Endothelial cell of hepatic sinusoid (primary cell): ENCODE measurements at regions not wholly inside any gene's neighbourhood (a gene's known extent, or its start where the extent isn't known, plus 50 kb on each side); places are given as distances from the start of the nearest gene placed in this dataset.

Experiments
- in situ Hi-C: cut with HindIII; loops from 2 replicates; pipeline ENCODE4 v1.10.0; 2017; ENCODE audit warnings: low sequenced_read_pairs

DNA sequence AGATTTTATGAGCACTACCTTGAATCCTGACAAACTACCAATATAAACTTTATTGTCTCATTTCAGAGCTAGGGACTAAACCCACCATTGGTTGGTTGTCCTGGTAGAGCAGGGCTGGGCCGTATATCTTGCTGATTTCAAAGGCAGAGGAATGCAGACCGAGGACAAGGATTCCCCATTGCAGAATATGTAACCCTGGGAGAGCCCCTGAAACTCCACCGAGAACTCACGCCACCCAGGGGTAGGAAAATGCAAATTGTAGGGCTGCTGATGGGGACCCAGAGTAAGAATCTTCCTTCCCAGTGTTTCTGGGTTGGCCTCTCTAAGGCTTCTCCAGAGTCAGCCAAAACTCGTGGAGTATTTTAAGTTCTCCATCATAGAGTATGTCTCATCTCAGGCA lies 235.3 kb downstream of the ABHD5 start:
- in situ Hi-C loops: loop anchor here (5.0 kb wide), 1 partner anchor 71 kb away; no protein-coding TSS in a partner anchor

GRCh38 chr3:43932921-43933320 lies 242.2 kb downstream of the ABHD5 start:
- in situ Hi-C loops: no loop called here

DNA sequence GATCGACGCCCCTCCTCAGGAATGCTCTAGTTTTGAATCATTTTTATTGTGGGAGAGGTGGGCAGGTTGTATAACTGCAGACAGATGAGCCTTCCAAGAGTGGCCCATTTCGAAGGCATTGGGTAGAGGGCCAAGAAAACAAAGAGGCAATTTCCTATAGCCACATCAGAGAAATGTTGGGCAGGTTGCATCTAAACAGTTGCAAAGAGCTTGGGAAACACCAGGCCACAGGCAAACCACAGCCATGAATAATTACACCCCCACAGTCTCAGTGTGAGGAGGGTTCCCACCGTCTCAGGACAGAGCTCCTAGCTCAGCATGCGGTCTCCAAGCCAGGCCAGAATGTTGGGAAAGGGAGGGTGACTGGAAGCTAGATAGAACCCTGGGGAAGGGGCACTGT lies 257.3 kb downstream of the ABHD5 start:
- in situ Hi-C loops: no loop called here

- in situ Hi-C loops: no loop called here
These were observed 258.9 kb downstream of the ABHD5 start for GRCh38 chr3:43949594-43949993.

- in situ Hi-C loops: no loop called here
These were observed 260.0 kb downstream of the ABHD5 start for GRCh38 chr3:43950775-43951174.

- in situ Hi-C loops: no loop called here
These were observed 261.1 kb downstream of the ABHD5 start for GRCh38 chr3:43951813-43952212.

- in situ Hi-C loops: no loop called here
These were observed 262.6 kb downstream of the ABHD5 start for GRCh38 chr3:43953380-43953779.

DNA sequence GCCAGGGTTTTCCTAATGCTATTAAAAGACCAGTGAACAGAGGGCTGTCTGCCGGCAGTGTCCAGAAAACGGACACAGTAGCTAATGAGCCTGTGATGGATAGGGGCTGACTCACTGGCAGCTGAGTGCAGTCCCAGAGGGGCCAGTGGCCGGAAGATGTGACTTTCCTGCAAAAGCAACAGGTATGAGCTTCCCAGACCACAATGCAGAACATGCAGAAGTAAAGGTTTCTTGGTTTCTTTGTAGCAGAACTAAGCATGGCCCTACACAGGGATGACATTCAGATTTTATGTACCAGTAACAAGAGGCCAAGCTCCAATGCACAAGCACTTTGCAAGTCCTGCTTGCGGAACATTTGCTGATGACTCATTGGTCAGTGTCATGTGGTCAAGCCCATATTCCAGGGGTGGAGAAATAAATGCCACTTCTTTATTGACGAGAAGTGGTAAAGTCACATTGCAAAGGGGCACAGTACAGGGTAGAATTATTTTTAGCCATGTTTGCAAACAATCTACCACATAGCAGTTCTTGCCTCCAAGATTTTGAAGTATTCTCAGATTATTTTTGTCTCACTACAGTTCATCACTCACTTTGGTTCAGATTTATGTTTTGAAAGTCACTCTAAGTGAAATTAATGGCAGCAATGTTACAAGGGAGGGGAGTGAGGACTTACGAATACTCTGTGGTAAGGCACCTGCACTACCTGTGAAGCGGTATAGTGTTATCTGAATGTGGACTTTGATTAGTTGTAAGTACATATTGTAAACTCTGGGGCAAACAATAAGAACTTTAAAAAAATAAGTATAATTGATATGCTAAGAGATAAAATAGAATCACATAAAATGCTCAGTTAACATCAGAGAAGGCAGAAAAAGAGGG lies 263.3 kb downstream of the ABHD5 start:
- in situ Hi-C loops: no loop called here

GRCh38 chr3:43956945-43957344 lies 266.2 kb downstream of the ABHD5 start:
- in situ Hi-C loops: no loop called here

GRCh38 chr3:43957553-43957952 lies 266.8 kb downstream of the ABHD5 start:
- in situ Hi-C loops: no loop called here

- in situ Hi-C loops: no loop called here
These were observed 267.4 kb downstream of the ABHD5 start for GRCh38 chr3:43958005-43958770.

DNA sequence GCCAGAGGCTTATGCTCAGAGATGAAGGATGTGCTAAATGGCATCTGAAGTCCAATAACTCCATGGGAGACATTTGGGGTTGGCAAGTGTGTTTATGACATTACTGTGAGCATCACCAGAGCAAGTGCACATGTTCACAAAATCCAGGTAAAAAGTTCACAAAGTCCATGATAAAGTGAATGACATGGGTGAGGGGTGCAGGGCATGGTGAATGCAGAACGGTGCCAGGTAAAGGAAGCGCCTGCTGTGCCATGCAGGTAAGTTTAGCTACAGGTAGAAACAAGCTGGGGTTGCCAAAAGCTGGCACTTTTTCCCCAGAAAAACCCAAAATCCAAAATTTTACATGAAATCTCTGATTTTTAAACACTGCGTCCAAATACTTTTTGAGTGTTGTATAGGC lies 268.2 kb downstream of the ABHD5 start:
- in situ Hi-C loops: no loop called here

DNA sequence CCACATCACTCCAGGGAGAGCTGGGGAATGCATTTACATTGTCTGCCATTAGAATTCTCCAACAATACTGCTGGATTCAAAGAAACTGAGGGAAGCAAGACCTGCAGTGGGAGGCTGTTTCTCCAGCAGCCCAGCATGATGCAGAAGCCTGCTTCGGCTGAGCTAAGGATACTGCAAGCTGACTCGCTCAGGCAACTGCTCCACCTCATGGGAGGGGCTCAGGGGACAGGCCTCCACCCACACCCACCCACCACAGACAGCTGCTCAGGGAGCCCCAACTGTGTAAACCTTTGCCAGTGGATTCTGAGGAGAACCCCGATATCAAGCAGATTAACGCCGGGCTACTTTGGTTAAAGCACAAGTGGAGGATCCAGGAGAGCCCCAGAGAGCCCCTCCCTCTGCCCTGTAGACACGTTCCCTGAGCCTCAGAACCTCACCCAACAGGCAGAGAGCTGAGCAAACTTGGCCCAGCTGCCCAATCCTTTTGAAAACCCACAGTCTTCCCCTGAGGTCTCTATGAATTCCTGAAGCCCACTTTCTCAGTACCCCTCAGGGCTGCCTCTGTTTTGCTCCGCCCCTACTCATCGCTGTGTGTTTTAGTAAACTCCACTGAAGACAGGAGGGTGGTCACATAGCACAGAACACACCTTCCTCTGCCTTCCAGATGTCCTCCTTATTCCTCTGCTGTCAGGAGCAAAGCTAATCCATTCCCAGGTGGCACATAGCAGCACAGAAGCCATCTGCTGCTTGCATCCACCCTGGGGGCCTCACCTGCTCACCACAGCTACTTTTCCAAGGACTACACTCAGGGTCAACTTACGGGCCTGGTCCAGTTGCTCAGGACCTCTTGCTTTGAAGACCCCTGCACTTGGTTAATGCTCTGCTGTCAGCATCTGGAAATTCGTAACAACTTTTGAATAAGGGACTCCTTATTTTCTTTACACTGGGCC lies 269.0 kb downstream of the ABHD5 start:
- in situ Hi-C loops: loop anchor here (5.0 kb wide), 1 partner anchor 53 kb away; no protein-coding TSS in a partner anchor

DNA sequence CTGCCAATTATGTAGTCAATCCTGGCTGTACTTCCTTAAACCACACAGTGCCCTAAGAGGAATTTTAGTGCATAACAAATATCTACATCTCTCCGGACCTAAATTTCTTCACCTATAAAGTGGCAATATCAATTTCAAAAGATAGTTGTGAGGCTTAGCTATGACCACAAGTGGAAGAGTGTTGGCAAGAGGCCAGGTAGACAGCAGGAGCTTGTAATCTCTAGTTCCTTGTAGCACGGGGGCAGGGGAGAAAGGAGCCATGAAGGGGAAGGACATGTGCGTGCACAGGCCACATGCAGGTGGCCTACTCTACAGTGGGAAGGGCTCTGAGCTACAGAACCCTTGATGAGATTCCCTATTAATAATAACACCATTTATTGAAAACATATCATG lies 269.7 kb downstream of the ABHD5 start:
- in situ Hi-C loops: loop anchor here (5.0 kb wide), 1 partner anchor 52 kb away; no protein-coding TSS in a partner anchor

DNA sequence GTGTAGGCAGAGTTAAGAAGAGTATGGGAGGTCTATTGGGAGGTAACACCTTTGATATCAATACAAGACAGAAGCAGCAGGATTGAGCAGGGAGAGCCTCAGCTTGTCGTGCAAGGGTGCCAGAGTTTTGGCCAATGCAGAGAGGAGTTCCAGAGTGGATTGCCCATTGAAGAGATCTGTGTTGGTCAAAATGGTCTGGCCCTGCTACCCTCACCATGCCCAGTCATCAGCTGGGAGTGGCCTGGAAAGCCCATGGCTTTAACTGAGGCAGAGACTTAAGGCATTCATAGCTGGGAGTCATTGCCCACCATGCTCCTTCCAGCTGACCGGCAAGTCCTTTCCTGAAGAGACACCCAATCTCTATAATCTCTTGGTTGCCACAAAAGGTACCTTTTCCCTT lies 271.3 kb downstream of the ABHD5 start:
- in situ Hi-C loops: loop anchor here (5.0 kb wide), 1 partner anchor 50 kb away; no protein-coding TSS in a partner anchor

GRCh38 chr3:43963208-43963607 lies 272.5 kb downstream of the ABHD5 start:
- in situ Hi-C loops: loop anchor here (5.0 kb wide), 1 partner anchor 49 kb away; no protein-coding TSS in a partner anchor

GRCh38 chr3:43964640-43965039 lies 273.9 kb downstream of the ABHD5 start:
- in situ Hi-C loops: loop anchor here (5.0 kb wide), 1 partner anchor 48 kb away; no protein-coding TSS in a partner anchor

DNA sequence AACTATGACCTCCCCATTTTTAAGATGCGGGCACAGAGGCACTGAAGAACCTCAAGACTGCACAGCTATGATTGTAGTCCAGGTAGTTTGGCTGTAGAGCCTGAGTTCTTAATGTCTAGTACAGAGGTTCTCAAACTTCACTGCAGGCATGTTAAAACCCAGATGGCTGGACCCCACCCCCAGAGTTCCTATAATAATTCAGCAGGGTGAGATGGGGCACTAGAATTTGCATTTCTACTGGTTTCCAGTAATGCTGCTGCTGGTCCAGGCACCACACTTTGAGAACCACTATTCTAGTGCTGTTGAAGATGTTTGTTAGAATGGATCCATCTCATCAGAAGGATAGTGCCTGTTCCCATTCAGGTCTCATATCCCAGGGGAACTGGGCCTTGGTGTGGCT lies 274.9 kb downstream of the ABHD5 start:
- in situ Hi-C loops: no loop called here

DNA sequence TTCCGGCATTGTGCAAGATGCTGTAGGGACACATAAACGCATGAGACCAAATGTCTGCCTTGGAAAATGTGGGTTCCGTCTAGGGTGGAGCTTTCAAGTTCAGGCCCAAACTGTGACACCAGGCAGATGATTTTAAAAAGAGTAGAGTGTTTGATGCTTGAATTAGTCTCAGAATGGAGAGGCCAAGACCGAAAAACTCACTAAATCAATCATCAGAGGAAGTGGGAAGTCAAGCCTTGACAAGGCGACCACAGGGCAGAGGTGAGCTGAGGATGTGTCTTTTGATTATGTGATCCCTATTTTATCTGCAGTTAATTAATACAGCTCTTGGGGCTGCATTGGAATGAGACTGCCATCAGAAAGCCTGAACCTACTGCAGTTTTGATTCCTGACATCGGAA lies 275.4 kb downstream of the ABHD5 start:
- in situ Hi-C loops: no loop called here

DNA sequence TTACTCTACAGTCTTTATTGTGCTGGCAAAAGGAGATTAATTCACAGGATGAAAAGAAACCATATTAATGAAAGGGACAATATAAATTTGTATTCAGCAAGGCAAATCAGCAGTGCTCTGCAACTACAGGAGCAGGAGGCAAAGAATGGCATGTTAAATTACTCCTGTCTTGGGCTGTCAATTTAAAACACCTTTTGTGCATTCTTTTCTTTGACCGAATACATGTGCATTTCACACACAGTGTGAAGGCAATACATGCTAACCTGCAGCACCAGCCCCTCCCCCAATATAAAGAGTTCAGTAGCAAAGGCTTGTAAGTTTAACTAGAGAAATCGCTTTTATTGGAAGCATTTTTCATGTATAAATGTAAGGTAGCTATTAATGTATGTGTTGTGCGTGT lies 275.2 kb upstream of the TOPAZ1 start:
- in situ Hi-C loops: no loop called here

DNA sequence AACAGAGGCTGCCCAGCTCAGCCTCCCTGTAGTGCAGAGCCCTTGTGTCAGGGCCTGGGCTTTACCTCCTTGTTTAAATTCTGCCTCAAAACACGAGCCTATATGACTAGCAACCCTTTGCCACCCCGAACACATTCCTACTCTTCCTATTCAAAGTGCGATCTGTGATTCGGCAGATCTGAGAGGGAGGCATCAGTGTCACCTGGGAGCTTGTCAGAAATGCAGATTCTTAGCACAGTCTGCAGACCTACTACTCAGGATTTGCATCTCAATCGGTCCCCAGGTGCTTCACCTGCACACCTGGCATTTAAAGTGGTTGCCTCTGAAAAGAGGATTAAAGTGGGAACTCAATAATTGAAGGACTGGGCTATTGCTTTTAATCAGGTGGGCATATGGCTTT lies 273.2 kb upstream of the TOPAZ1 start:
- in situ Hi-C loops: no loop called here
